HCT116 (cell line): ENCODE measurements at regions not wholly inside any gene's neighbourhood (a gene's known extent, or its start where the extent isn't known, plus 50 kb on each side); places are given as distances from the start of the nearest gene placed in this dataset.

Source experiments
- ELF1 ChIP-seq: IDR thresholded peaks from 2 replicates; pipeline ENCODE4 v1.6.1; 2012; ENCODE audit warnings: low read depth, borderline replicate concordance
- EZH2 ChIP-seq: fragments of 200-600 bp; sonication (generic); IDR thresholded peaks from 2 replicates; pipeline ENCODE4 v1.6.1; 2017; ENCODE audit warnings: antibody characterized with exemption, mixed run types
- POLR2AphosphoS5 ChIP-seq: IDR thresholded peaks from 2 replicates; pipeline ENCODE4 v1.6.1; 2011; ENCODE audit warnings: mild to moderate bottlenecking, low read depth, low read length, moderate library complexity
- RAD21 ChIP-seq: IDR thresholded peaks from 2 replicates; pipeline ENCODE4 v1.6.1; 2012; ENCODE audit warnings: low read depth, mild to moderate bottlenecking
- SIN3A ChIP-seq: IDR thresholded peaks from 2 replicates; pipeline ENCODE4 v1.6.1; 2012; ENCODE audit warnings: low read depth
- YY1 ChIP-seq: IDR thresholded peaks from 2 replicates; pipeline ENCODE4 v1.6.1; 2011; ENCODE audit warnings: low read length, low read depth, moderate library complexity, mild to moderate bottlenecking; ENCODE audit not compliant: insufficient replicate concordance; ENCODE audit errors: extremely low read depth
- TF ChIP-seq, protein P1 (sequence below), 3 experiments: fragments of 200-600 bp in 1 of 3; sonication (generic) in 1 of 3; IDR thresholded peaks in 2 of 3; conservative IDR thresholded peaks in 1 of 3; 2 replicates each; pipeline ENCODE4 v1.5.1; 2012 to 2017; ENCODE audit warnings: low read depth in 2 of 3, low read length in 2 of 3, antibody characterized with exemption in 1 of 3, borderline replicate concordance in 1 of 3, control low read depth in 1 of 3, mild to moderate bottlenecking in 1 of 3, mixed read lengths in 1 of 3, mixed run types in 1 of 3, moderate library complexity in 1 of 3; ENCODE audit not compliant: insufficient read depth in 1 of 3

- TF ChIP-seq RAD21: no peak
- TF ChIP-seq, protein P1, sequence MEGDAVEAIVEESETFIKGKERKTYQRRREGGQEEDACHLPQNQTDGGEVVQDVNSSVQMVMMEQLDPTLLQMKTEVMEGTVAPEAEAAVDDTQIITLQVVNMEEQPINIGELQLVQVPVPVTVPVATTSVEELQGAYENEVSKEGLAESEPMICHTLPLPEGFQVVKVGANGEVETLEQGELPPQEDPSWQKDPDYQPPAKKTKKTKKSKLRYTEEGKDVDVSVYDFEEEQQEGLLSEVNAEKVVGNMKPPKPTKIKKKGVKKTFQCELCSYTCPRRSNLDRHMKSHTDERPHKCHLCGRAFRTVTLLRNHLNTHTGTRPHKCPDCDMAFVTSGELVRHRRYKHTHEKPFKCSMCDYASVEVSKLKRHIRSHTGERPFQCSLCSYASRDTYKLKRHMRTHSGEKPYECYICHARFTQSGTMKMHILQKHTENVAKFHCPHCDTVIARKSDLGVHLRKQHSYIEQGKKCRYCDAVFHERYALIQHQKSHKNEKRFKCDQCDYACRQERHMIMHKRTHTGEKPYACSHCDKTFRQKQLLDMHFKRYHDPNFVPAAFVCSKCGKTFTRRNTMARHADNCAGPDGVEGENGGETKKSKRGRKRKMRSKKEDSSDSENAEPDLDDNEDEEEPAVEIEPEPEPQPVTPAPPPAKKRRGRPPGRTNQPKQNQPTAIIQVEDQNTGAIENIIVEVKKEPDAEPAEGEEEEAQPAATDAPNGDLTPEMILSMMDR (IDR thresholded peaks at IDR 0.05 in 2 of 3, conservative IDR thresholded peaks at IDR 0.05 in 1 of 3; ENCODE audit: borderline replicate concordance in 1 of 3, insufficient read depth in 1 of 3, low read depth in 2 of 3, low read length in 2 of 3): no peak
- TF ChIP-seq POLR2AphosphoS5: no peak
- TF ChIP-seq SIN3A: no peak
- no peak for TF ChIP-seq ELF1
- no peak for TF ChIP-seq YY1
- no peak for TF ChIP-seq EZH2
Observed at GRCh38 chr3:98974442-98974841, 72.9 kb upstream of the DCBLD2 start.
